D341Med (cell line): ENCODE measurements at regions not wholly inside any gene's neighbourhood (a gene's known extent, or its start where the extent isn't known, plus 50 kb on each side); places are given as distances from the start of the nearest gene placed in this dataset.
"Not testable (repeated sequence)": the region's sequence is repeated elsewhere in the genome, so short reads cannot be mapped to it uniquely, and the experiment has no call there.

Experiments
- DNase-seq: peaks from one replicate; pipeline ENCODE4 v3.0.0; 2012; ENCODE audit warnings: low spot score

DNA sequence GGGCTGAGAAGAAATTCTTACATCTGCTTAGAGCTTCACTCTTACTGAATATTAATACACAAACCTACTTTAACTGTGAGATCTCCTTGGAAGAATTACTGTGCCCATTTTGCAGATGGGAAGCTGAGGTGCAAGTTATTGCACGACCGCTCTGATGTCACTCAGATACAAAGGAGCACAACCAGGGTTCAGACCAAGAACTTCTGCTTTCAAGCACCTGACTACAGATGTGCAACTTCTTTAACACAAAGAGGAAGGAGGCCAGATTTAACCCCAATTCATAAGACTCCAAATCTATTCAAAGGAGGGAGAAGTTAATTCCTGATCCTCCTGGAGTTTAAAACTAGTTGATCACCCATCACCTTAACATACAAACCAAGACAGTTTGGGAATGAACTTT, 232.6 kb downstream of the VRK1 start:
- DNase-seq, result no peak

DNA sequence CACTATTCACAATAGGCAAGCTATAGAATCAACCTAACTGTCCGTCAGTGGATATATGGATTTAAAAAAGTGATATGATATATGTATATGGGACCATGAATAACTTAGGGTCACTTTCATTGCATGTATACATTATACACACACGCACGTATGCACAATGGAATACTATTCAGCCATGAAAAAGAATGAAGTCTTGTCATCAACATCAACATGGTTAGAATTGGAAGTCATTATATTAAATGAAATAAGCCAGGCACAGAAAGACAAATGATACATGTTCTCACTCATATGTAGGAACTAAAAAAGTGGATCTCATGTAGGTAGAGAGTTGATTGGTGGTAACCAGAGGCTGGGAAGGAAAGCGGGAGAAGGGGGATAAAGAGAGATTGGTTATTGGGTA, 234.3 kb downstream of the VRK1 start:
- DNase-seq, result no peak

- no peak for DNase-seq
These were observed 236.4 kb downstream of the VRK1 start for GRCh38 chr14:97033556-97034081.

- DNase-seq, result no peak
These were observed 239.1 kb downstream of the VRK1 start for GRCh38 chr14:97036086-97036852.

DNA sequence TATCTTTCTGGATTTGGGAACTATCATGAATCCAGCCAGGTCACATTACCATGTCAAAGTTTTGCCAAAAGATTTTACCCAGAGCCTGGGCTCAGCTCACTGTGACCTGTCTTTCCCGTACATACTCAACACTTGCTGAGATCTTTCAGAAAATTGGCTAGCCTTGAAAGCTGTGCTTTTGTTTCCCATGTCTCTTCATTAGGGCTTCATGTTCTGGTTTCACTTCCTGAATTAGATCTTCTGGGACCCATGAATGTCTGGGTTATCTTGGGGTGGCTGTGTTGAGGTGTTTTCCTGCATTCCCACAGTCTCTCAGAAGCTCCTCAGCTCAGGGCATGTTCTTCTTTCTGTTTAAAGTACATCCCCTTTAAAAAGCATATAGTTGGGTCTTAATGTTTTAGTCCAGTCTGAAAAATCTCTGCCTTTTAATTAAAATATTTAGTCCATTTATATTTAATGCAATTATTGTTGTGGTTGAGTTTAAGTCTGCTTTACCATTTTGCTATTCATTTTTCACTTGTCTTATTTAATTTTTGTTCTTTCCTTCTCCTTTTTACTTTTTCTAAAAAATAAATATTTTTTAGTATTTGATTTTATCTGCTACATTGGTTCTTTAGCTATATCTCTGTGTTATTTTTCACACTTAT, 242.7 kb downstream of the VRK1 start:
- DNase-seq, result no peak

- no peak for DNase-seq
These were observed 249.8 kb downstream of the VRK1 start for GRCh38 chr14:97046967-97047366.

DNA sequence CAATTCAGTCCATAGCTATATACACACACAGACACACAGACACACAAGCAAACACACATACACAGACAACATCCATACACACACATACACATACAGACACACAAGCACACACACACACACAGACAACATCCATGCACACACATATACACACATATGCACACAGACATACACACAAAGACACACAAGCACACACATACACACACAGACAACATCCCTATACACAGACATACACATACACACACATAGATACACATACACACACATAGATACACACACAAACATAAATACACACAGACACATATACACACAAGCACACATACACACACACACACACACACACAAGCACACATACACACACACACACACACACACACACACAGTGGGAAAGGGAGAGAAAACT, 254.8 kb downstream of the VRK1 start:
- no peak for DNase-seq

DNA sequence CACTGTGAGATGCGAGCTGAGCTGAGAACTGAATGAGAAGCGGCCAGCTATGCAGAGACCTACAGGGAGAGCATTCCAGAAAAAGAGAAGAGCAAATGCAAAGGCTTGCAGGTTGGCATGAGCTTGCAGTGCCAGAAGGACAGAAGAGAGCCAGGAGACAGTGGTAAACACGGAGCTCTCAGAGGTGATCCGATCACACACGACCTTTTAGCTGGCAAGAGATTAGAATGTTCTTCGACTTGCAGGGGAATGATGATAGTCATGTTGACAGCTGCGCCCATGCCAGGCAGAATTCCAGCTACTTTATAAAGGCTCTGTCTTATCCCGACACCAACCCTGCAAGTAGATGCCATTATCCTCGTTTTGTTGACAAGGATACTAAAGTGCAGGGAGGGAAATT, 256.8 kb downstream of the VRK1 start:
- DNase-seq, result no peak

DNA sequence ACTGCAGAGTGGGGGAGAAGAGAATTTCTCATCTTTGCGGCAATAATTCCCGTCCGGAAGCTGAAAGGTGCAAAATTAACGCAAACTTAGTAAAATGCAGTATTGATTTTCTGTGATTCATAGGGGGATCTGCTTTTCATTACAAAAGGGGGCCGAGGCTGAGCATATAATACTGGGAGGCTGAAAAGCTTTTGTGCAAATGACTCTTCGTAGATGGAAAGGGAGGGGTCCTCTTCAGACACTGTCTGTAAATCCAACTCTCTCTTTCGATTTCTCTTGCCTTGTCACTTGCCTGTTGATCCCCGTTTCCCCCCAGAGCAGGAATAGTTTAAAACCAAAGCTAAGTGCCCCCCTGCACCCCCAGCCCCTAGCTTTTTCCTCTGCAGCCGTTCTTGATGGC, 258.2 kb downstream of the VRK1 start:
- no peak for DNase-seq

DNA sequence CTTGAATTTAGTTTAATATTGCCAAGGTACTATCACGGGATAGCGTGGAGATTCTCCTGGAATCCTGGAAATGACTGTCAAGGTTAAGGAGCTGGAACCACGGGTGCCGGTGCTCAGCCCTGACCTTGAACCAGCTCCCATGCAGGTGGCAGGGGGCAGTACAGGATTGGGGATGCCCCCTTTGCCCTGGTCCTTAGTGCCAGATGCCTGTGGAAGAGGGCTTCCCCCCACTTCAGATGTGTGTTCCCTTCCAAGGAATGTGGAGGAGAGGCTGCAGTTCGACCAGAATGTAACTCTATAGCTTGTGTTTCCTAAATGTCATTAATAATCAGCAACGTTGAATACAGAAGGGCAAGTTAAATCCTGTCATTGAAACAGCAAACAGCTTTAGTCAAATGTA, 258.9 kb downstream of the VRK1 start:
- no peak for DNase-seq

DNA sequence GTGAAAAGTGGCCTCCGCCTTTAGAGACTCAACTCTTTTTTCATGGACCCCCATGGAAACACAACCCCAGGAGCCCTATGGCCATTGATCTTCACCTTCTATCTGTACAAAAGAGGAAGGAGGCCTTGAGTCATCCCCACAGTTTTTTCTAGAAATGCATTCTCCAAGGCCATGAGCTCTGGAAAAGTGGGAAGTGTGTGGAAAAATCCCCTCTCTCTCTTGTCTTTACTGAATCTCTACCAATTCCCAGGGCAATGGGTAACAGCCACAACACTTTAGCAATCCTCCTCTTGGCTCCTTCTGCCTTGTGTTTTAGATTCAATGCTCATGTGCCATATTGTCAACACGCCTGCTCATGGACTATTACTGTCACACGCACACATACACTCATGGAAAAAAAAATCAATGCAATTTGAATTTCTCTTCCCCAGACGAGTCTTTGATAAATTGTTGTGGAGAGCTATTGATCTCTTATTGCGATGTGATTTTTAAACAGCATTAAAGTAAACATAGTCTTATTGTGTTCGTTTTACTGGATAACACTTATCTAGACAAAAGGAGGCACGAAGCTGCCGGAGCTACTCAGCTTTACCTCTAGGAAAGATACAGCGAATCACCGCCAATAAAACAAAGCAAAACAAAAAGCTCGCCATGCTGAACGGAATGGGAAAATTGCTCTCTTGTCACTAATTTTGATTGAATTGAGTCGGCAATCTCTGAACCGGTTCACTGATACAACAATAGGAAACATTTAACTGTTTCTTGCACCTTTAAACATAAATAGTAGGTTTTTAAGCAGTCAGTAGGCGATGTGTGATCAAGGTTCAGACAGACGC, 260.3 kb downstream of the VRK1 start:
- no peak for DNase-seq

- no peak for DNase-seq
These were observed 260.9 kb downstream of the VRK1 start for GRCh38 chr14:97058074-97058467.

GRCh38 chr14:97058589-97058988, 261.4 kb downstream of the VRK1 start:
- no peak for DNase-seq

GRCh38 chr14:97061198-97061597, 264.0 kb downstream of the VRK1 start:
- no peak for DNase-seq

GRCh38 chr14:97061714-97062113, 264.5 kb downstream of the VRK1 start:
- DNase-seq, result no peak

GRCh38 chr14:97065305-97066067, 268.3 kb downstream of the VRK1 start:
- no peak for DNase-seq

- no peak for DNase-seq
These were observed 269.1 kb downstream of the VRK1 start for GRCh38 chr14:97066068-97066899.

- DNase-seq, result not testable (repeated sequence)
These were observed 271.1 kb downstream of the VRK1 start for GRCh38 chr14:97068293-97068692.

GRCh38 chr14:97070259-97070658, 273.1 kb downstream of the VRK1 start:
- no peak for DNase-seq

DNA sequence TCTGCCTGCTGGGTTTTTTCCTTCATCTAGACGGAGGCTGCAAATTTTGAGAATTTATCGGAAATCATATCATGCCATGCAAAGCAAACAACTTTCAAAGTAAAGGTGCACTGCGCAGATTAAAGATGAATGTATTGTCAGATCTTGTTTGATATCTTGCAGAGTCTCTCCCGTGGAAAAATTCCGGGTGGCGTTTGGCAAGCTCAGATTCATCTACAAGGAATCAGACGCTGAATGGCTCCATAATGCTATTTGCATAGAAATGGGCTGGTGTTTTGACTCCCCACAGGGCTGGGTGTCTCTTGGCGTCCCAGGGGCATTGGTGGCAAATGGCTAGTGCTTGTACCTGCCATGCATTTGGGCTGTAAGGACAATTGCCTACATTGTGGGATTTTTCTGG, 274.0 kb downstream of the VRK1 start:
- DNase-seq, result no peak

DNA sequence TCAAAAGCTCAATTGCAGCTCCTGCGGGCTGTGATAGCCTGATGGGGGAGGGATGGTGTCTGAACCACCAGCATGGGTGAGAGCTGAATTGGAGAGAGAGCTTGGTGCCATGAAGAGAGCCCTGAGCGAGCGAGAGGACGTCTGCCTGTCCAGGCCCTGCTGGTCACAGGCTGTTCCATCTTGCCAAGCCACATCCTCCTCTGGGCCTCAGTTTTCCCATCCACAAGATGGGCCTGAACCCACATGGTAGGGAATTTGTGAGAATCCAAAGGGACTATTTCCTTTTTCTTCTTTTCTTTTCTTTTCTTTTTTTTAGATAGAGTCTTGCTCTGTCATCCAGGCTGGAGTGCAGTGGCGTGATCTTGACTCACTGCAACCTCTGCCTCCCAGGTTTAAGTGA, 276.4 kb downstream of the VRK1 start:
- DNase-seq, result no peak
